ENCODE measurements at regions not wholly inside any gene's neighbourhood (a gene's known extent, or its start where the extent isn't known, plus 50 kb on each side); places are given as distances from the start of the nearest gene placed in this dataset.
A peak's percentile ranks its signal among the peaks of the same experiment; 100 is the strongest.

DNA sequence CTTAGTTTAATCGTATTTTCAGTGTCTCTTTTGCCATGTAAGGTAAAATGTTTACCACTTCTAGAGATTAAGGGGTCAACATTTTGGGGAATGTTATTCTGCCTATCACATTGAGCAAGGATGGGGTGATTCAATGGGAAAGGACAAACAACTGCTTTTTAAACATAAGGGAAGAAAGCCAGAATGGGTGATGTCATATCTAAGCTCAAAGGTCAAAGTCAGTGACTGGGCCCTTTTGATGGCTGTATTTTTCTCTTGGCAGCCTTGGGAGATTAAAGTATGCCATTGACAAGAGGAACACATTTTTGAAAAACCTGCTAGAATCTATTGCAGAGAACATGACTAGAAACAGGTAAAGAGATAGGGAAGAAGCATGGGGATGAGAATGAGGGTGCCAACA lies 477.3 kb upstream of the IRAK1BP1 start (continued):
- peak; percentile 68 for TF ChIP-seq HNF4G (IDR thresholded peaks at IDR 0.05)
- no peak for TF ChIP-seq FOXA2 (IDR thresholded peaks at IDR 0.05)
- peak; percentile 90 to 92 for TF ChIP-seq HNF4A (conservative IDR thresholded peaks at IDR 0.05)
- TF ChIP-seq YY1 (IDR thresholded peaks at IDR 0.05), result peak; percentile 67
- TF ChIP-seq, protein P1, sequence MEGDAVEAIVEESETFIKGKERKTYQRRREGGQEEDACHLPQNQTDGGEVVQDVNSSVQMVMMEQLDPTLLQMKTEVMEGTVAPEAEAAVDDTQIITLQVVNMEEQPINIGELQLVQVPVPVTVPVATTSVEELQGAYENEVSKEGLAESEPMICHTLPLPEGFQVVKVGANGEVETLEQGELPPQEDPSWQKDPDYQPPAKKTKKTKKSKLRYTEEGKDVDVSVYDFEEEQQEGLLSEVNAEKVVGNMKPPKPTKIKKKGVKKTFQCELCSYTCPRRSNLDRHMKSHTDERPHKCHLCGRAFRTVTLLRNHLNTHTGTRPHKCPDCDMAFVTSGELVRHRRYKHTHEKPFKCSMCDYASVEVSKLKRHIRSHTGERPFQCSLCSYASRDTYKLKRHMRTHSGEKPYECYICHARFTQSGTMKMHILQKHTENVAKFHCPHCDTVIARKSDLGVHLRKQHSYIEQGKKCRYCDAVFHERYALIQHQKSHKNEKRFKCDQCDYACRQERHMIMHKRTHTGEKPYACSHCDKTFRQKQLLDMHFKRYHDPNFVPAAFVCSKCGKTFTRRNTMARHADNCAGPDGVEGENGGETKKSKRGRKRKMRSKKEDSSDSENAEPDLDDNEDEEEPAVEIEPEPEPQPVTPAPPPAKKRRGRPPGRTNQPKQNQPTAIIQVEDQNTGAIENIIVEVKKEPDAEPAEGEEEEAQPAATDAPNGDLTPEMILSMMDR (IDR thresholded peaks at IDR 0.05; ENCODE audit: low read depth, low read length, missing input control), result no peak
- TF ChIP-seq GABPA (IDR thresholded peaks at IDR 0.05 in 1 of 2, conservative IDR thresholded peaks at IDR 0.05 in 1 of 2), result no peak
- TF ChIP-seq SP1 (IDR thresholded peaks at IDR 0.05), result peak; percentile 67

GRCh38 chr6:78397499-78397898 lies 469.9 kb upstream of the IRAK1BP1 start:
- Histone ChIP-seq H3K27me3 (ENCODE audit: control insufficient read depth in 4 of 4, insufficient read depth in 4 of 4, low read length in 3 of 4) (no peaks in the 10 kb centered on the region), H3K4me3 (ENCODE audit: low read depth in 1 of 3, low read length in 3 of 3) (no peak overlapping the region), H3K27ac (ENCODE audit: low read depth in 1 of 2, low read length in 2 of 2) (no peak overlapping the region), H3K9me3 (ENCODE audit: control insufficient read depth in 4 of 4, low read length in 3 of 4) (no peaks in the 10 kb centered on the region), H3K9ac (ENCODE audit: low read depth in 1 of 2, low read length in 2 of 2) (no peak overlapping the region), H3K4me1 (ENCODE audit: control insufficient read depth in 4 of 4, insufficient read depth in 4 of 4, low read length in 3 of 4) (peaks cover 0 to 5% (median 1%) of the 10 kb centered on the region in 4 donors), H3K36me3 (ENCODE audit: control insufficient read depth in 4 of 4, insufficient read depth in 3 of 4, low read depth in 1 of 4, low read length in 3 of 4) (no peaks in the 10 kb centered on the region)
- 24% methylated on average over 3 of the region's 3 CpGs for WGBS
- TF ChIP-seq MAX (IDR thresholded peaks at IDR 0.05), result no peak
- TF ChIP-seq NR2F2 (IDR thresholded peaks at IDR 0.05), result no peak
- peak; percentile 49 for TF ChIP-seq YY1 (IDR thresholded peaks at IDR 0.05)
- TF ChIP-seq, protein P2, sequence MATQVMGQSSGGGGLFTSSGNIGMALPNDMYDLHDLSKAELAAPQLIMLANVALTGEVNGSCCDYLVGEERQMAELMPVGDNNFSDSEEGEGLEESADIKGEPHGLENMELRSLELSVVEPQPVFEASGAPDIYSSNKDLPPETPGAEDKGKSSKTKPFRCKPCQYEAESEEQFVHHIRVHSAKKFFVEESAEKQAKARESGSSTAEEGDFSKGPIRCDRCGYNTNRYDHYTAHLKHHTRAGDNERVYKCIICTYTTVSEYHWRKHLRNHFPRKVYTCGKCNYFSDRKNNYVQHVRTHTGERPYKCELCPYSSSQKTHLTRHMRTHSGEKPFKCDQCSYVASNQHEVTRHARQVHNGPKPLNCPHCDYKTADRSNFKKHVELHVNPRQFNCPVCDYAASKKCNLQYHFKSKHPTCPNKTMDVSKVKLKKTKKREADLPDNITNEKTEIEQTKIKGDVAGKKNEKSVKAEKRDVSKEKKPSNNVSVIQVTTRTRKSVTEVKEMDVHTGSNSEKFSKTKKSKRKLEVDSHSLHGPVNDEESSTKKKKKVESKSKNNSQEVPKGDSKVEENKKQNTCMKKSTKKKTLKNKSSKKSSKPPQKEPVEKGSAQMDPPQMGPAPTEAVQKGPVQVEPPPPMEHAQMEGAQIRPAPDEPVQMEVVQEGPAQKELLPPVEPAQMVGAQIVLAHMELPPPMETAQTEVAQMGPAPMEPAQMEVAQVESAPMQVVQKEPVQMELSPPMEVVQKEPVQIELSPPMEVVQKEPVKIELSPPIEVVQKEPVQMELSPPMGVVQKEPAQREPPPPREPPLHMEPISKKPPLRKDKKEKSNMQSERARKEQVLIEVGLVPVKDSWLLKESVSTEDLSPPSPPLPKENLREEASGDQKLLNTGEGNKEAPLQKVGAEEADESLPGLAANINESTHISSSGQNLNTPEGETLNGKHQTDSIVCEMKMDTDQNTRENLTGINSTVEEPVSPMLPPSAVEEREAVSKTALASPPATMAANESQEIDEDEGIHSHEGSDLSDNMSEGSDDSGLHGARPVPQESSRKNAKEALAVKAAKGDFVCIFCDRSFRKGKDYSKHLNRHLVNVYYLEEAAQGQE (IDR thresholded peaks at IDR 0.05), result no peak
- TF ChIP-seq ATF3 (IDR thresholded peaks at IDR 0.05), result no peak
- TF ChIP-seq GABPA (IDR thresholded peaks at IDR 0.05 in 1 of 2, conservative IDR thresholded peaks at IDR 0.05 in 1 of 2), result no peak
- TF ChIP-seq FOXA1 (IDR thresholded peaks at IDR 0.05), result no peak
- no peak for TF ChIP-seq HNF4G (IDR thresholded peaks at IDR 0.05)
- TF ChIP-seq JUND (IDR thresholded peaks at IDR 0.05), result no peak
- TF ChIP-seq ZBTB33 (IDR thresholded peaks at IDR 0.05), result no peak
- no peak for TF ChIP-seq EGR1 (IDR thresholded peaks at IDR 0.05; ENCODE audit: low read depth in 2 of 2)
- TF ChIP-seq RAD21 (IDR thresholded peaks at IDR 0.05), result peak in 1 of 2 donors; percentile 13
- TF ChIP-seq FOXA2 (IDR thresholded peaks at IDR 0.05), result no peak
- TF ChIP-seq SP1 (IDR thresholded peaks at IDR 0.05), result no peak
- TF ChIP-seq, protein P1 (IDR thresholded peaks at IDR 0.05; ENCODE audit: low read depth, low read length, missing input control), result no peak
- TF ChIP-seq TAF1 (conservative IDR thresholded peaks at IDR 0.05), result no peak
- TF ChIP-seq RXRA (IDR thresholded peaks at IDR 0.05), result peak; percentile 39 to 67
- TF ChIP-seq HNF4A (conservative IDR thresholded peaks at IDR 0.05), result peak; percentile 28 to 65
- DNase-seq (ENCODE audit: low spot score), result no peak
